NB4 (cell line): ENCODE measurements at regions not wholly inside any gene's neighbourhood (a gene's known extent, or its start where the extent isn't known, plus 50 kb on each side); places are given as distances from the start of the nearest gene placed in this dataset.

Source experiments
- DNase-seq: peaks from one replicate; pipeline ENCODE4 v3.0.0; 2010; ENCODE audit warnings: low read depth
- H3K4me3 ChIP-seq: one replicate; pipeline ENCODE4 v1.5.1; 2011; ENCODE audit warnings: mild to moderate bottlenecking, low read depth, low read length, moderate library complexity
- CTCF ChIP-seq: IDR thresholded peaks from one replicate; pipeline ENCODE4 v1.5.1; 2012; ENCODE audit warnings: low read depth, low read length
- MAX ChIP-seq: IDR thresholded peaks from 2 replicates; pipeline ENCODE4 v1.6.1; 2011; ENCODE audit warnings: low read depth, low read length
- MYC ChIP-seq: IDR thresholded peaks from 2 replicates; pipeline ENCODE4 v1.6.1; 2011; ENCODE audit warnings: low read depth, low read length
- POLR2A ChIP-seq: IDR thresholded peaks from 2 replicates; pipeline ENCODE4 v1.6.1; 2011; ENCODE audit warnings: mild to moderate bottlenecking; ENCODE audit not compliant: insufficient read length; ENCODE audit errors: extremely low read depth

- no peak overlapping the region for H3K4me3 ChIP-seq
- TF ChIP-seq MAX (no peak), CTCF (peak; percentile 6)
- peak; percentile 16 for DNase-seq
These were observed 610.4 kb upstream of the IMPG1 start for GRCh38 chr6:76682842-76683241.

GRCh38 chr6:76681781-76682180 is 609.3 kb upstream of the IMPG1 start:
- no peak overlapping the region for H3K4me3 ChIP-seq
- no peak for DNase-seq
- no peak for TF ChIP-seq MYC
- no peak for TF ChIP-seq MAX
- no peak for TF ChIP-seq POLR2A
- TF ChIP-seq CTCF: no peak

GRCh38 chr6:76677017-76677416 is 604.6 kb upstream of the IMPG1 start:
- no peak for DNase-seq
- TF ChIP-seq MYC (no peak), MAX (no peak), POLR2A (no peak), CTCF (no peak)
- H3K4me3 ChIP-seq: no peak overlapping the region

GRCh38 chr6:76671751-76672150 is 599.3 kb upstream of the IMPG1 start:
- H3K4me3 ChIP-seq: no peak overlapping the region
- no peak for DNase-seq
- TF ChIP-seq CTCF (no peak), MYC (no peak), MAX (no peak), POLR2A (no peak)

GRCh38 chr6:76644231-76644630 is 571.8 kb upstream of the IMPG1 start:
- TF ChIP-seq MAX (no peak), MYC (no peak), CTCF (no peak), POLR2A (no peak)
- no peak overlapping the region for H3K4me3 ChIP-seq
- no peak for DNase-seq

- no peak overlapping the region for H3K4me3 ChIP-seq
- DNase-seq: no peak
- TF ChIP-seq MYC (no peak), CTCF (no peak), POLR2A (no peak), MAX (no peak)
These were observed 567.5 kb upstream of the IMPG1 start for GRCh38 chr6:76639941-76640340.
